ENCODE measurements at regions not wholly inside any gene's neighbourhood (a gene's known extent, or its start where the extent isn't known, plus 50 kb on each side); places are given as distances from the start of the nearest gene placed in this dataset.

DNA sequence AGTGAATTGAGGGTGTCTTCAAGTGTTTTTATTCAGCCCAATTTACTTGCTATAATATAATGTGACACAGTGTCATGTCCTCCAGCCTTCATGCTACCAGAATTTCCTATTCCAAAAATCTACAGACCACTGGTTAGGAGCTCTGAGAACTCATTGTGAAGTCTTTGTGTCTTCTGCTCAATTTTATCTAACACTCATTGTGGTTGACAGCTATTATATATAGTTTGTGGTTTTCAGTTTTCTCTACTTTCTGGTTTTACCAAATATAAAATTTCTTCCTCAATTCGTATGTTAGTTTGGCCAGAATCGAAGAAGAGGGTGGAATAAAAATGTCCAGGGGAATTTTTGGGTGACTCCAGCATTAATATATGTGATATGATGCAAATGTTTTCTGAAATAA, 509.3 kb upstream of the NUDT12 start:
- H3K9me3 Mint-ChIP-seq (ENCODE audit: insufficient read depth): peaks cover 4% of the 10 kb centered on the region
- H3K4me1 ChIP-seq (ENCODE audit: control insufficient read depth in 2 of 2, insufficient read depth in 2 of 2, low read length in 2 of 2): no peaks in the 10 kb centered on the region
- no peak overlapping the region for H3K27ac ChIP-seq (ENCODE audit: low read length in 2 of 2)
- DNase-seq: no peak
- intact Hi-C loops (cut with micrococcal nuclease): no loop called here
- TF ChIP-seq, protein P1, sequence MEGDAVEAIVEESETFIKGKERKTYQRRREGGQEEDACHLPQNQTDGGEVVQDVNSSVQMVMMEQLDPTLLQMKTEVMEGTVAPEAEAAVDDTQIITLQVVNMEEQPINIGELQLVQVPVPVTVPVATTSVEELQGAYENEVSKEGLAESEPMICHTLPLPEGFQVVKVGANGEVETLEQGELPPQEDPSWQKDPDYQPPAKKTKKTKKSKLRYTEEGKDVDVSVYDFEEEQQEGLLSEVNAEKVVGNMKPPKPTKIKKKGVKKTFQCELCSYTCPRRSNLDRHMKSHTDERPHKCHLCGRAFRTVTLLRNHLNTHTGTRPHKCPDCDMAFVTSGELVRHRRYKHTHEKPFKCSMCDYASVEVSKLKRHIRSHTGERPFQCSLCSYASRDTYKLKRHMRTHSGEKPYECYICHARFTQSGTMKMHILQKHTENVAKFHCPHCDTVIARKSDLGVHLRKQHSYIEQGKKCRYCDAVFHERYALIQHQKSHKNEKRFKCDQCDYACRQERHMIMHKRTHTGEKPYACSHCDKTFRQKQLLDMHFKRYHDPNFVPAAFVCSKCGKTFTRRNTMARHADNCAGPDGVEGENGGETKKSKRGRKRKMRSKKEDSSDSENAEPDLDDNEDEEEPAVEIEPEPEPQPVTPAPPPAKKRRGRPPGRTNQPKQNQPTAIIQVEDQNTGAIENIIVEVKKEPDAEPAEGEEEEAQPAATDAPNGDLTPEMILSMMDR (IDR thresholded peaks at IDR 0.05): no peak
- no peak for TF ChIP-seq EZH2 (IDR thresholded peaks at IDR 0.05; ENCODE audit: borderline replicate concordance, insufficient read depth, low read depth, low read length, poor library complexity, severe bottlenecking)
- H3K27ac Mint-ChIP-seq: no peak overlapping the region
- CTCF ChIA-PET: no interaction called here
- no peak overlapping the region for H3K4me2 ChIP-seq (replicated peaks; ENCODE audit: low read depth, low read length, poor library complexity, severe bottlenecking)
- no peaks in the 10 kb centered on the region for H3K9me3 ChIP-seq (ENCODE audit: control extremely low read depth in 1 of 3, control insufficient read depth in 2 of 3, insufficient read depth in 1 of 3, low read length in 2 of 3)
- no peak overlapping the region for H2AFZ ChIP-seq (ENCODE audit: insufficient read depth, low read depth, low read length, poor library complexity, severe bottlenecking)
- no peaks in the 10 kb centered on the region for H4K20me1 ChIP-seq (ENCODE audit: control insufficient read depth, insufficient read depth, low read length, poor library complexity, severe bottlenecking)
- no peak overlapping the region for H3K9ac ChIP-seq (ENCODE audit: low read length)
- H3K4me3 ChIP-seq (ENCODE audit: control extremely low read depth in 1 of 5, extremely low read depth in 1 of 5, insufficient read depth in 1 of 5, low read depth in 2 of 5, low read length in 4 of 5): no peak overlapping the region
- no peaks in the 10 kb centered on the region for H3K27me3 Mint-ChIP-seq
- no peaks in the 10 kb centered on the region for H3K27me3 ChIP-seq (replicated peaks in 1 of 4; ENCODE audit: control extremely low read depth in 1 of 4, control insufficient read depth in 3 of 4, insufficient read depth in 4 of 4, low read length in 3 of 4)
- H3K79me2 ChIP-seq (ENCODE audit: control insufficient read depth, insufficient read depth, low read length): no peaks in the 10 kb centered on the region
- H3K36me3 ChIP-seq (replicated peaks in 1 of 2; ENCODE audit: control extremely low read depth in 1 of 2, control insufficient read depth in 1 of 2, extremely low read depth in 1 of 2, insufficient read depth in 2 of 2, low read length in 1 of 2): no peaks in the 10 kb centered on the region
- no CpG with 5 or more reads among the region's 2 CpGs for WGBS (ENCODE audit: insufficient coverage)
- ATAC-seq (ENCODE audit: low read depth): no peak
- H3K4me3 Mint-ChIP-seq: no peak overlapping the region
- no peaks in the 10 kb centered on the region for H3K4me1 Mint-ChIP-seq
- POLR2A ChIA-PET: no interaction called here

DNA sequence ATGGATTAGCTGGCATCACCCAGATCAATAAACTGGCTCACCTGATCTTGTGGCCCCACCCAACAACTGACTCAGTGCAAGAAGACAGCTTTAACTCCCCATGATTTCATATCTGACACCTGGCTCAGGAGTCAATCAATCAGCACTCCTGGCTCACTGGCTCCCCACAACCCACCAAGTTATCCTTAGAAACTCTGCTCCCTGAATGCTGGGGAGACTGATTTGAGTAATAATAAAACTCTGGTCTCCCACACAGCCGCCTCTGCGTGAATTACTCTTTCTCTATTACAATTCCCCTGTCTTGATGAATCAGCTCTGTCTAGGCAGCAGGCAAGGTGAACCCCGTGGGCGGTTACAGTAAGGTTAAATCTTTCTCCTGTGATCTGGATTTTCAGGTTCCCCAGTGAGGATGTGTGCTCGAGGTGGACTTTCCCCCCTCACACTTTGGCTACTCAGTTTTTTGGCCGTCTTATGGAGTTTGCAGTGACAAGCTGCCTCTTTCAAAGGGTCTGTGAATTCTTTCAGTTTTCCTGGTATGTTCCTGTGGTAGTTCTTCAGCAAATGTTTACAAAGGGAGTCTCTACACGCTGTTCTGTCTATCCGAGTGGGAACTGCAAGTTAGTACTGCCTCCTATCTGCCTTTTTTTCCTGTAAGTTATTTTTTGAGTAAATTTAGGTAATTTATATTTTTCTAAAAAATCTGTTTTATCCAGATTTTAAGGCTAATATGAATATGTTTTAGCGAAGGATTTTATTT, 500.2 kb upstream of the NUDT12 start:
- Histone ChIP-seq H3K4me1 (ENCODE audit: control insufficient read depth in 2 of 2, insufficient read depth in 2 of 2, low read length in 2 of 2) (no peaks in the 10 kb centered on the region), H3K79me2 (ENCODE audit: control insufficient read depth, insufficient read depth, low read length) (no peaks in the 10 kb centered on the region), H3K27ac (ENCODE audit: low read length in 2 of 2) (no peak overlapping the region), H2AFZ (ENCODE audit: insufficient read depth, low read depth, low read length, poor library complexity, severe bottlenecking) (no peak overlapping the region), H3K4me3 (ENCODE audit: control extremely low read depth in 1 of 5, extremely low read depth in 1 of 5, insufficient read depth in 1 of 5, low read depth in 2 of 5, low read length in 4 of 5) (no peak overlapping the region), H3K9ac (ENCODE audit: low read length) (no peak overlapping the region), H3K4me2 (replicated peaks; ENCODE audit: low read depth, low read length, poor library complexity, severe bottlenecking) (no peak overlapping the region), H3K27me3 (replicated peaks in 1 of 4; ENCODE audit: control extremely low read depth in 1 of 4, control insufficient read depth in 3 of 4, insufficient read depth in 4 of 4, low read length in 3 of 4) (no peaks in the 10 kb centered on the region), H3K9me3 (ENCODE audit: control extremely low read depth in 1 of 3, control insufficient read depth in 2 of 3, insufficient read depth in 1 of 3, low read length in 2 of 3) (peaks cover 0 to 1% (median 0%) of the 10 kb centered on the region in 3 donors), H3K36me3 (replicated peaks in 1 of 2; ENCODE audit: control extremely low read depth in 1 of 2, control insufficient read depth in 1 of 2, extremely low read depth in 1 of 2, insufficient read depth in 2 of 2, low read length in 1 of 2) (no peaks in the 10 kb centered on the region), H4K20me1 (ENCODE audit: control insufficient read depth, insufficient read depth, low read length, poor library complexity, severe bottlenecking) (no peaks in the 10 kb centered on the region)
- no peak for ATAC-seq (ENCODE audit: low read depth)
- intact Hi-C loops (cut with micrococcal nuclease): no loop called here
- CTCF ChIA-PET: no interaction called here
- H3K4me1 Mint-ChIP-seq: no peaks in the 10 kb centered on the region
- TF ChIP-seq, protein P1 (IDR thresholded peaks at IDR 0.05): no peak
- TF ChIP-seq EZH2 (IDR thresholded peaks at IDR 0.05; ENCODE audit: borderline replicate concordance, insufficient read depth, low read depth, low read length, poor library complexity, severe bottlenecking): no peak
- 70% methylated on average over 2 of the region's 9 CpGs for WGBS (ENCODE audit: insufficient coverage)
- no peak for DNase-seq
- H3K9me3 Mint-ChIP-seq (ENCODE audit: insufficient read depth): peaks cover 3% of the 10 kb centered on the region
- H3K27ac Mint-ChIP-seq: no peak overlapping the region
- H3K27me3 Mint-ChIP-seq: no peaks in the 10 kb centered on the region
- POLR2A ChIA-PET: no interaction called here
- H3K4me3 Mint-ChIP-seq: no peak overlapping the region
